Hematopoietic multipotent progenitor cell treated with erythropoietin and hydrocortisone succinate and interleukin-3 and kit ligand, for 6 days (in vitro differentiated cells): ENCODE measurements at regions not wholly inside any gene's neighbourhood (a gene's known extent, or its start where the extent isn't known, plus 50 kb on each side); places are given as distances from the start of the nearest gene placed in this dataset.
"Not testable (repeated sequence)": the region's sequence is repeated elsewhere in the genome, so short reads cannot be mapped to it uniquely, and the experiment has no call there.

Experiments
- DNase-seq: peaks from one replicate; pipeline ENCODE4 v3.0.0-alpha.2; 2015

DNA sequence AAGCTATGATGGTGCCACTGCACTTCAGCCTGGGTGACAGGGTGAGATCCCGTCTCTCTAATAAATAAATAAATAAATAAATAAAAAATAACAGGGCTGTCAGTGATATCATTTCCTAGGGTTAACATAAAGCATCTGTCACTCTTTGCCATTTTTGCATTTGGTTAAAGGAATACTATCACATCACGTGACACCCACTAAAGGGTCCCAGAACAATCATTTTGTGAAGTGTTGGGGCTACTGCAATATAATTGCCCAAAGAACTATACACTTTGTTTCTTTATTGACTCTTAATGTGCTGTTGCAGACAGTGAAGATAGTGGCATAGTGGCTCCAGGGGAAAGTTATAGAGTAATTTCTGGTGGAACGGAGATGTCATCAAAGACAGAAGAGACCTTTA is 176.5 kb upstream of the MMS22L start:
- no peak for DNase-seq

DNA sequence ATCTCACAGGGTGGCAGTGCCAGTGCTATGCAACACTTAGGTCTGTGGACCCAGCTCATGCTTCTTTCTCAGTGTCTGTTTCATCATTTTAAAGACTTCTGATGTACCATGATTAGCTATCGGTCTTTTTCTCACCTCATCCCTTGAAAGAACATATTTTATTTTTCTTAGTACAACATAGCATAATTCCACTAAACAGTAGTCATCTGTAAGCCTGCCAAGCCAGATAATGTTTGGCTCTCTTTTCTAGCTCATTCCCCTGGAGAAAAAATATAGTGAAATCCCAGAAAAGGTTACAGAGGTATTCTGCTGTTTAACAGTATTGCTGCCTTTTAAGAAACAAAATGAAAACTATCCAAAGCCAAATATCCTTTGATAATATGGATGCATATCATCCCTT is 177.0 kb upstream of the MMS22L start:
- DNase-seq: no peak

DNA sequence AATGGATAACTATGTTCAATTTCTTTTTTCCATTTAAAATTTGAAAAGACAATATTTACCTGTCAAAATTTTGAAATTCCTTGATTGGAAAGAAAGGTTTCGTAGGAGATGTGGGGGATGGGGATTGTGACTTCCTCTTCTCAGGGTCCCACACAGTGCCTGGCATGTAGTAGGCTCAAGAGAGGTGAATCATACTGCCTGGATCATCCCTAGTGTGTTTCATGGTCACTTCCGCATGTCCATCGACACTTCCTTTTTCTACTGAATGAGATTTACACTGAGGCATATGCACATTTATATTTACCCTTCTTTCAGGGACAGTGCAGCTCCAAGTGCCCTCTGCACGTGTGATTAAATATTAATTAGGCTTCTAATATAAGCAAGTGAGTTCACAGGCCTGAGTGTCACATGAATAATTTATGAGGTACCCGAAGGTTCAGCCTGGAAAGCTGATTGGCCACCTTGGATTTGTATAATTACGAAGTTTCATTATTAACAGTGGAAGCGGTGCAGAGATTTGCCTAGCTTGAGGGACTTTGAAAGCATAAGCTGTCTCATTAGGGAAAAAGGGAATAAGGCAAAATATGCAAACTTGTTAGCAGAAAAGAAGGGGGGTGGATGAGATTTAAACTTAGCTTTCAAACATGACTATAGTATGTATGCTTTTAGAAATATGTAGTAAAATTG is 177.5 kb upstream of the MMS22L start:
- no peak for DNase-seq

DNA sequence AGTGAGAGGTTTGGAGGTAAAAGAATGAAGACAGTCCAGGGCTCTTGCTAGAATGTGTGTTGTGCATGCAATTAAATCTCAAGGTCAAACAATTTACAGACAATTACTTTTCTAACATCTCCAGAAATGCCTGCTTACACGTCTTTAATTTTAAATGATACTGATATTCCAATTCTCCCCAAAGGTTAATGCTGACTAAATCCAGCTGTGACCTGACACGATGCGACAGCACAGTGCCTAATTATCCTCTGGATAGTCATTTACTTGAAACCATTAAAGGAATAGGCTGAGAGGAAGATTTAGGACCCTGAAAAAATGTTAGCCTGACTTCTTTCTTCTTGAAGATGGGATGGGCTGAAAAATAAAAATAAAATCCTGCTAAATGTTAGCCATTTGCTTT is 178.2 kb upstream of the MMS22L start:
- DNase-seq: no peak

DNA sequence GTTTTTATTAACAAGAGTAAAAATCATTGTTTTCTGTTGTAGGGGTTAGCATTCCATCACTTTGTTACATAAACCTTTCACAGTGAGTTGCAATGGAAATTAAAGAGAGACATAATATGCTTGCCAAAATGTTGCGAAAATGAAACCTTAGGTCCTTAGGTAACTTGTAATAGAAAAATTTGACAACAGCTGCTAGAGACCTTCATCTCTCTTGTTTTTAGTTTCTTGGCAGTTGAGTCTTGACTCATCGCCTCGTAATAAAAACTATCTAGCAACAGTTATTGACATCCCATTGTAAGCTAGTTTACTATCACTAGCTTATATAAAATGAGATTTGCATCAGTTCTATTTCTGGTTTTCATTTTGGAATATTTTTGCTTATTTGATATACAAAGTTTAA is 179.0 kb upstream of the MMS22L start:
- DNase-seq: no peak

DNA sequence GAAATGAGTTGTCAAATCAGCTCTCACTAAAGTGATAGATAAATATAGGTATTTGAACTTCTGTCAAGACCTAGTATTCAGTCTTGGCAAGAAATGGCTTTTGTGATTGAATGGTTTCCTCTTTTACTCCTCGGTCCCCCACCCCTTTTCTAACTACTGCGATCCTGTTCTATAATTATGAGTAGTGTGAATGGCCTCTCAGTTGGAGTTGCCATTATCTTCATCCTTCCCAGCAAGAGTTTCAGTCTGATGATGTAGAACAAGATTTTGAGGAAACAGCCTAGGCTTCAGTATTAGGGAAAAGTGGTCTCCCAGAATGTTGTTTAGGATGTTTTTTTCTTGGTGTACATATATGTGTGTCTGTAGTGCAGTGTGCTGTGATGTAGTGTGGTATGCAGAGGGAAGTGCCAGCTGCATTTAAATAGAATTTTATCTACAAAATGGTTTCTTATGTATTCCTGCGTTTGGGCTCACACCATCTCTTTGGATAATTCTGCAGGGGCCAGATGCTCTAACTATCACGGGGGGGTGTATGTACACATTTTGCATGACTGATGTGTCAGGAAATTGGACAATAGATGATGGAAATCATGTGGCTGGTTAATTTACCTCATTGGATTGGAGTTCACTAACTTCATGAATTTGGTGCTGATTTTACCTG is 180.1 kb upstream of the MMS22L start:
- DNase-seq: no peak

DNA sequence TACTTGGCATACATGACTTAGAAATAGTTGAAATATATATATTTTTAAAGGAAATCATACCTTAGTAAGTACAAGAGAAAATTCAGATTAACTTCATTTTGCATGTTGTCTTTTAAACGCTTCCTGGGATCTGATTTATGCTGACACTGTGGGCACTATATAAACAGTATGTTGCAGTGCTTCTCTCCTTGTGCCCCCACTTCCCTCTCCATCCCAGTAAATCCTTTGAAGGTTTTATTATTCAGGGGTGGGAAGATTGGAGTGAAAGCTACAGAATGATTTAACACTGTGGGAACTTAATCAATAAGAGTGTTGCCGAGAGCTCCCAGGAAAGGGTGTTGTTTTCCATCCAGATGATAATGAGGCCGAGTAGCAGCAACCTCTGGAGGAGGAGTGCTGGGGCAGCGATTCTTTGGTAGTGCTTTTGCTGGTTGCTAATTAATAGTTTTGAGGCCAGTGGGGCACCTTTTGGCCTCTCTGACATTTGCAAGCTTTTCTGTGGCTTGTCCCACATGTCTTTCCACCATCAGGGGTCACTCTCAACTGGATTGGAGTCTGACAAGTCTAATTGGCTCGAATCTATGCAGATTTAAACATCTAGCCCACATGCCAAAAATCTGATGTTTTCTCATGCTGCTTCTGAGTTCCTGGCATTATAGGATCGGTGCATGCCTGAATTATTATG is 183.0 kb upstream of the MMS22L start:
- DNase-seq: no peak

DNA sequence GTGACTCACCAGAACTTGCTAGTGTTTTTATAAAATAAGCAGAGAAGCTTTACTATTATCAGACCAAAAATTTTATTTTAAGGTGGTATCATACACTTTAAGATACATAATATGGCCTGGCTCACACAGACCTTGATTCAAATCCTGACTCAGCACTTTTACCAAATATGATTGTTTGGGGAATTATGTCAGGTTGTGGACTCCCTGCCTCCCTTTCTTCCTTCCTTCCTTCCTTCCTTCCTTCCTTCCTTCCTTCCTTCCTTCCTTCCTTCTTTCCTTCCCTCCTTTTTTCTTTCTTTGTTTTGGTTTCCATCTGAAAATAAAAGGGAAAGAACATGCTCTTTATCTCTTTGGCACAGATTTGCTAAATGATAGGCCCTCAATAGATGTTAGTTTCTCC is 186.0 kb upstream of the MMS22L start:
- no peak for DNase-seq

DNA sequence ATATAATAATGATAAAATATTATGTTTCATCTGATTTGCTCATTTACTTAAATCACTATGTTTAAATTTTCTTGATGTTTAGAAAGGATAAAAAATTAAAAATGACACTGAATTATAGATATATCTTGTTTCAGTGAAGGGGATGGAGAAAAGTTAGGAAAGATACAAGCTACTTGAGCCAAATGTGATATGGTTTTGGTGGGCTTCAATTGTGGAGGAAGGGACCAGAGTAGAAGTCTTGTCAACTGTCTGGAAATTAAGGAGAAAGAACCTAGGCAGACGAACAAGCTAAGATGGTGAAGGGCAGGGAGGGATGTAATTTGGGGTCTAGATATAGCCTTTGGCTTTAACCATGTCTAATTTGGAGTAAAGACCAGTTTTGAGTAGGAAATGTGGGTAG is 186.4 kb upstream of the MMS22L start:
- no peak for DNase-seq

DNA sequence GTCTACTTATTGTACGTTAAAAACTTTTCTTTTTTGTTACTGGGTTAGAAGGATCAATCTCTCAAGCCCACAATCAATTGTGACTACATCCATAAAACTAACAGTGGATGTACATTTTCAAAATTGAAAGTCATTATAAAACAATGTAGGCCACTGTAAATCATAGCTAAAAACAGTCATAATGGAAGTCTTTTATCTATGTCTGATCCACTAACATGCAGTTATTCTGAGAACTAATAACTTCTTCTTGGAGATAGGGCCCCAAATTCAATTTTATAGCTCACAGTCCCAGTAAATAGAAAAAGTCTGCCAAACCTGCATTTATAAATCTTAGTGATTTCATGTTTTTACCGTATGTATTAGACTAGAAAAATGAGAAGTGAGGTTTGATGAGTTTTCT is 187.3 kb upstream of the MMS22L start:
- DNase-seq: no peak

DNA sequence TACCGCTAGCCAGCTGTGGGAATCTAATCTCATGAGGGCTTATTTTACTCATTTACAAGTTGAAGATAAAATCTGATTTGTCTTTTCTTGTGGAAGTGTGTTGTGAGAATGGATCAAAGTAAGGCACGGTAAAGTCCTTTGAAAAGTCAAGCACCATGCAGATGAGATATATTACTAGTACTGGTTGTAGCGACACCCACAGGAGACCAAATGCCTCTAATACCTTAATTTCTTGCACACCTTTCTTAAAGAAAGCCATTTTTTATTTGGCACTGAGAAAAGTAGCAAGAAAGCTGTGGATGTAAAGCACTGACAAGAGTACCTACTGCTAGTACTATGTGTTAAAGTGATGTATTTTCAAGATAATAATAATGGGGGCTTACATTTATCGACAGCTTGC is 191.0 kb upstream of the MMS22L start:
- DNase-seq: no peak

DNA sequence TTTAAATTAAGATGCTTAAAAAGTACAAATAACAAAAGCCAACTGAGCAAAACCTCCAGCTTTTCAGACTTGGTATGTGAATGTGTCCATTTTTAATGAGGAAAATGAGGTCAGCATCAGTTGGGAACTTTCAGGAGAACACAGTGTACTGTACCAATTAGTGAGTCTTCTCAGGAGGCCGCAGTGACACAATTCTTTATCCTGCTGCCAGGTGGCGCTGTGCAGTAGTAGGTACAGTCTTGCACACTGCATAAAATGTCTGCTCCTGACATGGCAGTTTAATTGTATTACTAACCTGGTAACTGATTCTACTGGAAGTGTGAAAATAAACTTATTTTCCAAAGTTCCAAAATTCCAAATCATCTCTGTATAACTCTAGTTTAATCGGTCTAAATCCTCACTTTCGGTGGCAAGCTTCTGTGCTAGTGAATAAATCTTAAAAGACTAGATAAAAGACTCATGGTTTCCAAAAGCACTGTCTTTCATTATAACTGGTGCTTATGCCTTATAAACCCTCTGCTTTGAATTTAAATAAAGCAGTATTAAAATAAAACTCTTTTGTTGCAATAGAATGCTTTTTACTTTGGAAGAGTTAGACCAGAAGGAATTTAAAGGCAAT is 214.8 kb upstream of the MMS22L start:
- peak; percentile 84 for DNase-seq

DNA sequence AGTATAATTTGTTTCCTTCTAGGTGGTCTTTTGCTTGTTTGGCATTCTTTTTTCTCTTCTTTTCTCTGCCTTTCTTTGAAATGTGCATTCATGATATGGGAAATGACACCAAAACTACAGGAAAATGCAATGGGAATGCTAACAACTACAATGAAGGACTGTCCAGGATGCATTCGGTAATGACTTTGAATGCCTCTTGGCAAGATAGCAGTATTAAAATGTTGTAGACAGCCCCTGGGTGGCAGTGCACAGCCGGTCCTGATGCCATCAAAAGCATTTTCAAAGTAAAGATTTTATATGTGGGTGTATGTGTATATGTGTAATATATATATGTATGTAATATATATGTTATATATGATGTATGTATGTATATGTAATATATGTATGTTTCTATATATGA is 218.8 kb upstream of the MMS22L start:
- no peak for DNase-seq

DNA sequence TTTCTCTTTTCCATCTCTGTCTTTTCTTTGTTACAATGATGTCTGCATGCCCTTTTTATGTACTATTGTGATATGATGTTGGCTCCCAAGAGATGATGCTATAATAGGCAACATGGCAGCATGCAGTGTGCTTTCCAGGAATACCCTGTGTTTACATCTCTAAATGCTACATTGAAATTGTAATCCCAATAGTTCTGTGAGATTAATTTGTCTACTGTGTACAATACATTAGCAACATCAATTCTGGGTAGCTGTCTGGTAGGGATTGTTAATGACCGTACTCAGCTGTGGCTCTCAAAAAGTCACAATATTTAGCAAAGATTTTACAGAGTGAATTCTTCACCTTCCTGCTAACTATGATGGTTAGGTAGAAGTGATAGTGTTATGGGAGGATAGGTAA is 225.6 kb upstream of the MMS22L start:
- DNase-seq: no peak

DNA sequence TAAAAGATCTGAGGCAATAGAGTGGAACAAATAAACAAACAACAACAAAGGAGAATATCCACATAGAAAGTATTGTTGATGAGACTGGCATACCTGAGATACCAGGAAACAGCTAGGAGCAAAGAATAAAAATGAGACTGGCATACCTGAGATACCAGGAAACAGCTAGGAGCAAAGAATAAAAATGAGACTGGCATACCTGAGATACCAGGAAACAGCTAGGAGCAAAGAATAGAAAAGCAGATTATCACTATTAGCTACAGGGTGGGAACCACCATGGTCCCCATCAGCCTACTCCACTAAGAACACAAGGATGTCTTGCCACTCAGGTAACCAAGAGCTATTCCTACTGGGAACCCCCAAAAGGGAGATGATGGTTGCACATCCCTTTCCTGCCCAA is 230.2 kb upstream of the MMS22L start:
- DNase-seq: not testable (repeated sequence)

DNA sequence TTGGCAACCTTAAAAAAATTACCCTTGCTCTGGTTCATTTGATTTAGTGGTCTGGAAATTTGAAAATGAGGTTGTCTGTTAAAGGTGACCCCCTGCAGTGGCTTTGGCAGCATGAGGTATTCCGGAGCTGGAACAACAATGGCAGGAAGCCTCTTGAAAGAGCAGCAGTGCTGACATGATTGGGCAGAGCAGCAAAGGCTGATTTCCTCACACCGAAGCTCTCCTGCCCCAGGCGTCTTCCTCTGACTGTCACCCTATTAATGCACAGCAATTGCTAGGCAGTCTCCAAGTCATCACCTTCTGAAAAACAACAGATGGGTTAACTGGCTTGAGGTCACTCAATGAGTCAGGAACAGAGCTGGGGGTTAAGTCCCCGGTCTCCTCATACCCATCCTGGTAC is 241.8 kb upstream of the MMS22L start:
- no peak for DNase-seq

DNA sequence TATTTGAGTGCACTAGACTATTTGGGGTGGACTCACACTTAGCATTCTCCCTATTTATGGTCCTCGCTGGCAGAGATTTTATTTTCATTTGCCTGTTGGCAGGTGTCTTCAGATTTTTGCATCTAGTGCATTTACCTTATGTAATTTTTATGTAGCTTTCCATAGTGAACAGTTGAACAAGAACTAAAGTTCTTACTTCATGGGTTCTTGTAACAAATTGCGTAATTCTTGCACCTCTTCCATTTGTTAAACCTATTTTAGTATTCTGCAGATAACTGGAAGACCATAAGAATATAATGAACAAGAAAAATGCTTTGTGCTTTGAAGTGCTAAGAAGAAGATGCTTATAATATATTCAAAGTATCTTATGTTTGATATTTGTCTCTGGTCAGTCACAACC is 252.8 kb upstream of the MMS22L start:
- DNase-seq: no peak

DNA sequence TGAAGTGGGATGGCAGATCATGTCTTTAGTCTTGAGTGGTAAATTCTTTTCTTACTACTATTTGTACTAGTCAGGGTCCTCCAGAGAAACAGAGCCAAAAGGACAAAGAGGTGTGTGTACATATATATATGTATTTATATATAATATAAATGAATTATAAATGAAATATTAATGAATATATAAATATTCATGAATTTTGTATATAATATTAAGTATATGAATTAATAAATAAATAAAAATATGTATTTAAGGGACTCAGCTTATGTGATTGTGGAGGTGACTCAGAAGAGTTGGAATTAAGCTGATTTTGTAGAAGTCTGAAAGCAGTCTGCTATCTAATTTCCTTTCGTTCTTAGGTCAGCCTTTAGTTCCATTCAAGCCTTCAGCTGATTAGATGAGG is 265.3 kb upstream of the MMS22L start:
- no peak for DNase-seq

DNA sequence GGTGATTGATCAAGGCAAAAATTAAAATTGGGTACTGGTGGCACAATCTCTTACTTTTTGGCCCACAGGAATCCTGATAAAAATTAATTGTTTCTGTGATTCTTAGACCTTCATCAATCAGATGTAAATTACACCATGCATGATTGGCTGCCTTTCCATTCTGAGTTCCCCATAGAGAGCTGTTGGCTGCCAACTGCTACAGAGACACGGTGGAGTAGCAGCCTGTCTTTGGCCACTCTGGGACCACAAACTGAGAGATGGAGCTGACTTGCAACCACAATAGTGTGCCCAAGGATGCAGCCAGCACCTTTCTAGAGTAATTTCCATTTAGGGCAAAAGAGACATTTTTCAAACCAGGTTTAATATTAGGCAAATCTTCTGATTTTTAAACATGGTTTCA is 274.3 kb upstream of the MMS22L start:
- no peak for DNase-seq

DNA sequence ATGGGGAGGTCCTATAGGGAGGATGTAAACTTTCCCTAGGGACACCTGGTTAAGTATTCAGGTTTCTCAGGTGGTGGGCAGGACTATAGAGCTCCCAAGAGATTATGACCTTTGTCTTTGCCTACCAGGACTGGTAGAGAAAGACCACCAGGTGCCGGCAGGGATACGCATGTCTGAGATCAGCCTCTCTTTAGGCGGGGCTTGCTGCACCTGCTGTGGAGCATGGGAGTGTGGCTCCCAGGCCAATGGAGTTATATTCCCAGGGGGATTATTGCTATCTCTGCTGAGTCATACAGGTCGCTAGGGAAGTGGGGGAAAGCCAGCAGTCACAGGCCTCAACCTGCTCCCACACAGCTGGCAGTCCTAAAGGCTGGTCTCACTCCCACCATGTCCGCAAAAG is 280.5 kb upstream of the MMS22L start:
- DNase-seq: no peak

DNA sequence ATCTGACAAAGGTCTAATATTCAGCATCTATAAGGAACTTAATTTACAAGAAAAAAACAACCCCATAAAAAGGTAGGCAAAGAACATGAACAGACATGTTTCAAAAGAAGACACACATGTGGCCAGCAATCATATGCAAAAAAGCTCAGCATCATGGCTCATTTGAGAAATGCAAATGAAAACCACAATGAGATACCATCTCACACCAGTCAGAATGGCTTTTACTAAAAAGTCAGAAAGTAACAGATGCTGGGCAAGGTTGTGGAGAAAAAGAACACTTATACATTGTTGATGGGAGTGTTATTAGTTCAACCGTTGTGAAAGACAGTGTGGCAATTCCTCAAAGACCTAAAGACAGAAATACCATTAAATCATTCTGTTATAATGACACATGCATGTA is 289.9 kb upstream of the MMS22L start:
- DNase-seq: no peak

DNA sequence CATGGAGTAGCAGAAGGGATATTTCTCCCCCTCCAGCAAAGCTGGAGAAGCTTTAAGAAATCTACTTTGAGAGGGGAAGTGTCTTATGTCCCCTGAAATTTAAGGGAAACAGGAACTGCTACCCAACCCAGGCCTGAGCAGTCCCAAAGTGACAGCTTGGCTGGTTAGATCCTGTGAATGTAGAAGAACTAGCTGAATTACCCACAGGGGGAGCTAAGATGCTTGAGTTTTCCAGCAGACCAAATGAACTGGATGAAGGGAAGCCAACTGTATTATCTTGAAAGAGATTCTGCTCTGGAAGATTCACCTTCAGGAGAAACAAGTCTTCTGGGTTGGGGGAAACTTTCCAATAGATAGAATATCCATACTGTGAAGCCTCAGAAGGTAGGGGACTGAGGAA is 303.3 kb upstream of the MMS22L start:
- DNase-seq: no peak

DNA sequence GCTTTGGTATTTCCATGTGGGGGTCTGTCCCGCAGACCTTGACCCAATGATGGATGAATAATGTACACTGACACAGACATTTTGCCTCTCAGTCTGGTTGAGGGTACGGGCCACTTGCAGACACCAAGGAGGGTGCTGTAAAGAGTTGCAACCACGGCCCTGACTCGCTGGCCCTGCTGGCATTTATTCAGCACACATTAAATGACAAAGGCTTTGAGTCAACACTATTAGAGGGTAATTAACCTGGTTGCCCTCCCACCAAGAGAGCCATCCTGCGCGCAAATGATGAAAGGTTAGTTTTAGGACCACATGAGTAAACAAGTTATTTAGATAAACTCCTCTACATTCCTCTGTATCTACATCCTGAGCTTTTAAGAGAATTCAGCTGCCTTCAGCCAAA is 308.9 kb upstream of the MMS22L start:
- DNase-seq: no peak

DNA sequence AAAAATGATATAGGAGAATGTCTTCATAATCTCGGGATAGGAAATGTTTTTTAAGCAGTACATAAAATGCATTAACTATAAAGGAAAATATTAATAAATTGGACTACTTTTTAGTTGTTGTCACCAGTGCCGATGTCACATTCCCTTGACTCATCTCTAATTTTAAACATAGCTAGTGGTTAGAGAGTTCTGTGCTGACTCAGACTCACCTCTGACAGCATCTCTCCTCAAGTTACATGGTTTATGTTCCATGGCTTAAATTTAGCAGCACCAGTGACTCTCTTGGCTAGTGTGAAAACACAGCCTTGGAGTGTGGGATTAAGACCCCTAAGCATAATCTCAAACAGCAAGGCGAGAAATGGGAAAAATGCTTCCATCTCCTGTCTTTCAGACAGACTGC is 311.8 kb upstream of the MMS22L start:
- DNase-seq: no peak
